ENCODE measurements at regions not wholly inside any gene's neighbourhood (a gene's known extent, or its start where the extent isn't known, plus 50 kb on each side); places are given as distances from the start of the nearest gene placed in this dataset.
A peak's percentile ranks its signal among the peaks of the same experiment; 100 is the strongest.
"Not testable (repeated sequence)": the region's sequence is repeated elsewhere in the genome, so short reads cannot be mapped to it uniquely, and the experiment has no call there.

- no peak for DNase-seq (ENCODE audit: extremely low read depth in 1 of 11, low read depth in 9 of 11, low spot score in 4 of 11)
These were observed 302.2 kb downstream of the CGGBP1 start for GRCh38 chr3:87756616-87757015.

- no peak for DNase-seq (ENCODE audit: extremely low read depth in 1 of 11, low read depth in 9 of 11, low spot score in 4 of 11)
These were observed 303.0 kb downstream of the CGGBP1 start for GRCh38 chr3:87755852-87756251.

GRCh38 chr3:87742250-87742649 lies 316.6 kb downstream of the CGGBP1 start:
- no peak for DNase-seq (ENCODE audit: extremely low read depth in 1 of 11, low read depth in 9 of 11, low spot score in 4 of 11)

GRCh38 chr3:87740894-87741293 lies 317.9 kb downstream of the CGGBP1 start:
- not testable (repeated sequence) for DNase-seq (ENCODE audit: extremely low read depth in 1 of 11, low read depth in 9 of 11, low spot score in 4 of 11)

- not testable (repeated sequence) for DNase-seq (ENCODE audit: extremely low read depth in 1 of 11, low read depth in 9 of 11, low spot score in 4 of 11)
These were observed 321.0 kb downstream of the CGGBP1 start for GRCh38 chr3:87737817-87738216.

- peak; percentile 10 to 57 (median 33) for DNase-seq (ENCODE audit: extremely low read depth in 1 of 11, low read depth in 9 of 11, low spot score in 4 of 11)
These were observed 325.0 kb downstream of the CGGBP1 start for GRCh38 chr3:87733671-87734367.

GRCh38 chr3:87732294-87732693 lies 326.5 kb downstream of the CGGBP1 start:
- no peak for DNase-seq (ENCODE audit: extremely low read depth in 1 of 11, low read depth in 9 of 11, low spot score in 4 of 11)

GRCh38 chr3:87727783-87728182 lies 331.0 kb downstream of the CGGBP1 start:
- DNase-seq (ENCODE audit: extremely low read depth in 1 of 11, low read depth in 9 of 11, low spot score in 4 of 11): no peak

GRCh38 chr3:87719060-87719459 lies 339.7 kb downstream of the CGGBP1 start:
- DNase-seq (ENCODE audit: extremely low read depth in 1 of 11, low read depth in 9 of 11, low spot score in 4 of 11): no peak

- DNase-seq (ENCODE audit: extremely low read depth in 1 of 11, low read depth in 9 of 11, low spot score in 4 of 11): no peak
These were observed 348.3 kb downstream of the CGGBP1 start for GRCh38 chr3:87710511-87710910.

- DNase-seq (ENCODE audit: extremely low read depth in 1 of 11, low read depth in 9 of 11, low spot score in 4 of 11): no peak
These were observed 348.8 kb downstream of the CGGBP1 start for GRCh38 chr3:87710028-87710427.

GRCh38 chr3:87706176-87706575 lies 352.6 kb downstream of the CGGBP1 start:
- DNase-seq (ENCODE audit: extremely low read depth in 1 of 11, low read depth in 9 of 11, low spot score in 4 of 11): no peak

- DNase-seq (ENCODE audit: extremely low read depth in 1 of 11, low read depth in 9 of 11, low spot score in 4 of 11): no peak
These were observed 356.2 kb downstream of the CGGBP1 start for GRCh38 chr3:87702600-87702999.

- no peak for DNase-seq (ENCODE audit: extremely low read depth in 1 of 11, low read depth in 9 of 11, low spot score in 4 of 11)
These were observed 362.4 kb downstream of the CGGBP1 start for GRCh38 chr3:87696124-87697013.

GRCh38 chr3:87694678-87695077 lies 364.1 kb downstream of the CGGBP1 start:
- DNase-seq (ENCODE audit: extremely low read depth in 1 of 11, low read depth in 9 of 11, low spot score in 4 of 11): peak; percentile 9 to 68 (median 38)

GRCh38 chr3:87691109-87691508 lies 367.7 kb downstream of the CGGBP1 start:
- DNase-seq (ENCODE audit: extremely low read depth in 1 of 11, low read depth in 9 of 11, low spot score in 4 of 11): no peak

GRCh38 chr3:87678984-87679660 lies 379.7 kb downstream of the CGGBP1 start:
- DNase-seq (ENCODE audit: extremely low read depth in 1 of 11, low read depth in 9 of 11, low spot score in 4 of 11): not testable (repeated sequence)

- DNase-seq (ENCODE audit: extremely low read depth in 1 of 11, low read depth in 9 of 11, low spot score in 4 of 11): no peak
These were observed 384.2 kb downstream of the CGGBP1 start for GRCh38 chr3:87674397-87675161.

GRCh38 chr3:87673132-87673531 lies 385.7 kb downstream of the CGGBP1 start:
- no peak for DNase-seq (ENCODE audit: extremely low read depth in 1 of 11, low read depth in 9 of 11, low spot score in 4 of 11)

Data from renal cortex interstitium (tissue), 11 donors.